A673 (cell line): ENCODE measurements at regions not wholly inside any gene's neighbourhood (a gene's known extent, or its start where the extent isn't known, plus 50 kb on each side); places are given as distances from the start of the nearest gene placed in this dataset.

ENCODE experiments used
- BruUV-seq: library from RNA; stranded (reverse); fragments of 400-500 nt; replicated peaks from 2 replicates; lab custom pipeline; 2021; lab: Mats Ljungman, UMichigan
- CTCF ChIA-PET: fragments of 300-600 bp; sonication (Branson Sonifier 250); formaldehyde crosslinking; loops from one replicate; lab custom pipeline; 2022; ENCODE audit warnings: antibody characterized with exemption; lab: Charles Lee
- POLR2A ChIA-PET: fragments of 300-600 bp; sonication (Branson Sonifier 250); formaldehyde crosslinking; loops from one replicate; lab custom pipeline; 2022; ENCODE audit warnings: antibody characterized with exemption; ENCODE audit not compliant: low non-redundant PET; lab: Charles Lee
- DNase-seq: peaks from one replicate; pipeline ENCODE4 v3.0.0-alpha.2; 2015; ENCODE audit warnings: low spot score
- H3K27ac ChIP-seq: fragments of 200-600 bp; sonication (generic); 2 replicates; pipeline ENCODE4 v1.5.1; 2016; ENCODE audit warnings: mixed run types, low read depth, mild to moderate bottlenecking, mixed read lengths, antibody characterized with exemption, low read length; ENCODE audit not compliant: poor library complexity, severe bottlenecking
- H3K27me3 ChIP-seq: fragments of 200-600 bp; sonication (generic); replicated peaks from 2 replicates; pipeline ENCODE4 v1.6.1; 2017; ENCODE audit warnings: mixed run types, low read depth, mild to moderate bottlenecking, mixed read lengths, antibody characterized with exemption, low read length; ENCODE audit not compliant: insufficient read depth, poor library complexity
- H3K36me3 ChIP-seq: fragments of 200-600 bp; sonication (generic); 2 replicates; pipeline ENCODE4 v1.6.1; 2016; ENCODE audit warnings: mixed run types, mild to moderate bottlenecking, mixed read lengths, antibody characterized with exemption, low read length; ENCODE audit not compliant: insufficient read depth, poor library complexity, severe bottlenecking
- H3K4me1 ChIP-seq: fragments of 200-600 bp; sonication (generic); 2 replicates; pipeline ENCODE4 v1.6.1; 2017; ENCODE audit warnings: mixed run types, mild to moderate bottlenecking, mixed read lengths, antibody characterized with exemption, low read length; ENCODE audit not compliant: insufficient read depth, poor library complexity, severe bottlenecking
- H3K4me3 ChIP-seq: fragments of 200-600 bp; sonication (generic); 2 replicates; pipeline ENCODE4 v1.5.1; 2016; ENCODE audit warnings: low read depth, mixed run types, mild to moderate bottlenecking, mixed read lengths, low read length; ENCODE audit not compliant: poor library complexity, severe bottlenecking
- H3K9me3 ChIP-seq: fragments of 200-600 bp; sonication (generic); 2 replicates; pipeline ENCODE4 v1.6.1; 2016; ENCODE audit warnings: mixed run types, low read depth, mild to moderate bottlenecking, mixed read lengths, antibody characterized with exemption, low read length; ENCODE audit not compliant: poor library complexity, severe bottlenecking
- CTCF ChIP-seq: fragments of 300-800, 200-600 bp; sonication (generic); conservative IDR thresholded peaks from 2 replicates; pipeline ENCODE4 v1.5.1; 2017; ENCODE audit warnings: low read depth, mild to moderate bottlenecking, antibody characterized with exemption, low read length, moderate library complexity, mixed read lengths
- EZH2 ChIP-seq: fragments of 200-600 bp; sonication (generic); IDR thresholded peaks from 2 replicates; pipeline ENCODE4 v1.6.1; 2017; ENCODE audit warnings: borderline replicate concordance, low read depth, mild to moderate bottlenecking, mixed read lengths, antibody characterized with exemption, low read length; ENCODE audit not compliant: poor library complexity, severe bottlenecking
- intact Hi-C: fragments of 100-400 bp; cut with micrococcal nuclease; formaldehyde crosslinking; loops from one replicate; pipeline ENCODE4 v1.10.0; 2022; ENCODE audit not compliant: unreplicated experiment

GRCh38 chr16:63302811-63303210, 1266.6 kb upstream of the CDH8 start:
- no peak for TF ChIP-seq CTCF
- TF ChIP-seq EZH2 = no peak
- ChIA-PET CTCF (no interaction called here), POLR2A (no interaction called here)
- BruUV-seq = no TSS peak
- Histone ChIP-seq H3K4me1 (no peaks in the 10 kb centered on the region), H3K9me3 (no peaks in the 10 kb centered on the region), H3K4me3 (no peak overlapping the region), H3K36me3 (no peaks in the 10 kb centered on the region), H3K27ac (no peak overlapping the region), H3K27me3 (no peaks in the 10 kb centered on the region)
- no peak for DNase-seq
- intact Hi-C loops = no loop called here

GRCh38 chr16:63301349-63301748, 1265.1 kb upstream of the CDH8 start:
- intact Hi-C loops = no loop called here

GRCh38 chr16:63298993-63299392, 1262.8 kb upstream of the CDH8 start:
- intact Hi-C loops = loop anchor here (10.0 kb wide), 1 partner anchor 1104 kb away; no protein-coding TSS in a partner anchor

More at GRCh38 chr16:63301349-63301748, 1265.1 kb upstream of the CDH8 start:
- H3K4me3 ChIP-seq = no peak overlapping the region
- H3K36me3 ChIP-seq = no peaks in the 10 kb centered on the region
- POLR2A ChIA-PET = no interaction called here
- H3K4me1 ChIP-seq = no peaks in the 10 kb centered on the region
- no peak for DNase-seq
- BruUV-seq = no TSS peak
- CTCF ChIA-PET = no interaction called here
- H3K27me3 ChIP-seq = no peaks in the 10 kb centered on the region
- no peaks in the 10 kb centered on the region for H3K9me3 ChIP-seq
- H3K27ac ChIP-seq = no peak overlapping the region
- TF ChIP-seq EZH2 (no peak), CTCF (no peak)

More at GRCh38 chr16:63298993-63299392, 1262.8 kb upstream of the CDH8 start:
- no peak for DNase-seq
- ChIA-PET POLR2A (no interaction called here), CTCF (no interaction called here)
- BruUV-seq = no TSS peak
- no peak for TF ChIP-seq CTCF
- TF ChIP-seq EZH2 = no peak
- H3K27me3 ChIP-seq = no peaks in the 10 kb centered on the region
- H3K4me3 ChIP-seq = no peak overlapping the region
- no peak overlapping the region for H3K27ac ChIP-seq
- no peaks in the 10 kb centered on the region for H3K9me3 ChIP-seq
- H3K4me1 ChIP-seq = no peaks in the 10 kb centered on the region
- H3K36me3 ChIP-seq = no peaks in the 10 kb centered on the region
